ENCODE measurements at regions not wholly inside any gene's neighbourhood (a gene's known extent, or its start where the extent isn't known, plus 50 kb on each side); places are given as distances from the start of the nearest gene placed in this dataset.

DNA sequence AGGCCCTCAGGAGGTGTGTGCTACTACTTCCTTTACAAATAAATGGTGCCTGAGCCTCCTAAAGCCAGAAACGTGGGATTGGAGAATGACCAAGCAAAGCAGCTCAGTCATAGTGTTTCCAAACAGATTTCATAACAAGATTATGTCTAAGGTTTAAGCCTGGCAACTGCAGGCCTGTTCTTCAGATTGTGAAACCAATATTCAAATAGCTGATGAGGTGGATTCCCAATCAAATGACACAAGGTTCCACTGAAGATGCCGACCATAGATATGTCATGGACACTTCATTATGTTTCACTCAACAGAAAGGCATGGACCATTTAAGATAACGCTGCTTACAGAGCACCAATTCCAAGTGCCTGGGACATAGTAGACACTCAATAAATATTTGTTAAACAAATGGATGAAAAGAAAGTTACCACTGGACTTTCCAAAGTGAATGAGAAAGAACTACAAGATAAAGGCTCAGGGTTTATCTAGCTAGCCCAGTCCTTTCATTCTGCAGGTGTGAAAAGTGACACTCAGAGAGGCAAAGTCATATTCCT lies 189.5 kb downstream of the ACTL7B start:
- intact Hi-C loops (cut with DNase I), result no loop called here
- ATAC-seq (peak; percentile 83), DNase-seq (ENCODE audit: low spot score) (no peak)

DNA sequence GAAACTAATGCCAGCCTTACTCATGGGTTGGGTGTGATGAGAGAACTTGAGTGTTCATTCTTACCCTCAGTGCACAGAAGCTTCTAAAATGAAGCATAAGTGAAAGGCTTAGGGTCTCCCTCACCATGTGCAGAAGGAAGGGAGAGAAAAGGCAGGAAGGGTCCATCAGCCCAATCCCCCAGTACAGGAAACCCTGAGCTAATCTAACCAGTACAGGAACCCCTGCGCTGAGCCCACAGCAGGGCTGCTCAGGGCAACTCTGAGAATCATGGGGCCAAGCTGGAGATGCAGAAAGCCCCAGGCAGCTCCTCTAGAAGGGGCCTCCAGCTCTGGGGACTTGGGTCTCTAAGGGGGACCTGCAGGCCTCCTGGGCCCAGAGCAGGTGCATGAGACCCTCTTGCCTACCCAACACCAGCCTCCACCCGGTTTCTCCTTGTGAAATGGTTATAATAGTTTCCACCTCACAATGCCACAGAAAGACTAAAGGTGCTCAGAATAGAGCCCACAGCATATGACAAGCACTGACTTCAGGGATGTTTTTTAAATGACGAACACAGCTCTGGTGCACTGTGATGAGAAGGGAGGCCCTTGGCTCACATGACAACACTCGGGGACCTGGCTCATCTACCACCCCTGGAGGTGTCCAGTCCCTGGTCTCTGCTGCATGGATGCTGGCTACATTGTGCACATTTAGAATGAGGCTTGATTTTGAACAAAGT lies 190.1 kb downstream of the ACTL7B start:
- ATAC-seq (peak; percentile 27), DNase-seq (ENCODE audit: low spot score) (no peak)
- intact Hi-C loops (cut with DNase I), result no loop called here

- ATAC-seq (no peak), DNase-seq (ENCODE audit: low spot score) (no peak)
- intact Hi-C loops (cut with DNase I), result no loop called here
Observed at GRCh38 chr9:108664309-108665255, 191.2 kb downstream of the ACTL7B start.

DNA sequence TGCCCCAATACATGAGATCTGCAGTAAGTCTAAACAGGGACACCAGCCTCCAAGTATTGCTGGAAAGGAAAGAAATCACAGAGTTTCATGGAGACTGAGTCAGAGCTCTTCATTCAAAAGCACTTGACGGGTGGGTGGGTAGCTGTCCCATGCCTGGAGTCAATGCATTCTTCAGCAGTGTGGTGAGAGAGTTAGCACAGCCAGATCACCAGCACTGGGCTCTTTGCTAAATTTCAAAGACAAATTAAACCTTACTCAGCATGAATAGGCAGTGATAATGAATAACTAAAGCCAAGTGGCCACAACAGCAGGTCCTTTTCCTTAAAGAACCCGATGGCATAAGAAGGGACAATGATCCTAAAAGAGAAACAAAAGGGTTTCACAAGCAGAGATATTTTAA lies 192.4 kb downstream of the ACTL7B start:
- intact Hi-C loops (cut with DNase I), result no loop called here
- DNase-seq (ENCODE audit: low spot score), result no peak
- no peak for ATAC-seq

GRCh38 chr9:108662956-108663355 lies 192.8 kb downstream of the ACTL7B start:
- DNase-seq (ENCODE audit: low spot score) (no peak), ATAC-seq (no peak)
- intact Hi-C loops (cut with DNase I), result no loop called here

DNA sequence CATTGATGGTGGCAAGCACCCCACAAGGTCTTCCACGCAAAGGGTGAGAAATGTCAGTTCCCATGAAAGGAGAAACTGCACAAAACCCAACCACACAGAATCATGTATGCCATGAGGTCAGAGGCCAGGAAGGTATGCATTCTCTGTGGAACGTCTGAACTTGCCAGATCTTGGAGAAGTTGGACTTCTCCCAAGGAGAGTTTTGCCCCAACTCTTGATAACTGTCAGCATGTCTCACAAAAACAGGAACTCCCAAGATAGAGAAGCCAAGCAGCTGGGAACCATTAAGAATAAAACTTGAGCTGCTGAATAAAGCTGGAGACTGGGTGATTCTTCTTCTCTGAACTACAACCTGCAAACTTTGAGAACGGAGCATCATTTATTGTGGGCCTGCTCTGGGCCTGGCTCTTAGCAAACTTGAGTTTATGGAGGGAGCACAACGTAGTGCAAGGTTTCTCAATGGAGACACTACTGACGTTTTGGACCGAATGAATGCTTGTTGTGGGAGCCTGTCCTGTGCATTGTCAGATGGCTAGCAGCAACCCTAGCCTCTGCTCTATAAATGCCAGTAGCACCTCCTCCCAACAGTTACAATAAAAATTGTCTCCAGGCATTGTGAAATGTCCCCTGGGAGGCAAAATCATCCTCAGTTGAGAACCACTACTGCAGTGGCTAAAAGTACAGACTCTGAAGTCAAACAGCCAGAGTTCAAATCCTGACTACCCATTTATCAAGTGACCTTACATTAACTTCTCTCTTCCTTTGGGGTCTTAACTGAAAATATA lies 193.5 kb downstream of the ACTL7B start:
- DNase-seq (ENCODE audit: low spot score) (no peak), ATAC-seq (no peak)
- intact Hi-C loops (cut with DNase I), result no loop called here

DNA sequence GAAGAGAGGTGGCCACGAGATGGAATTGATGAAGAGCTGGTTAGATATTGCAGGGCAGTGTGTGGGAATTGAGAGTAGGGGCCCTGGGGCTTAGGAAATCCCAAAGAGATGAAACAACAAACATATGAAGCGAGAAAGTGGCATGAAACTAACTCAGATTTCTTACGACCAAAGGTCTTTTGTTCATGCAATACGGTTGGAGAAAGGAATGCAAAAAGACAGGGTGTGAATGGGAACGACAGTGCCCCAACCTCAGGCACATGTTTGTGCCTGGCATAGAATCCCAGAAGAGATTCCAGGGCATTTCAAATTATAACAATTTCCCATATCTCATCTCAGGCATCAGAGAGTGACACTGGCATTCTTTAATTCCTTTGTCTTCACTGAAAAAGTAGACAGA lies 199.2 kb downstream of the ACTL7B start:
- intact Hi-C loops (cut with DNase I), result no loop called here
- ATAC-seq, result no peak
- no peak for DNase-seq (ENCODE audit: low spot score)

GRCh38 chr9:108655818-108656217 lies 200.0 kb downstream of the ACTL7B start:
- ATAC-seq, result peak; percentile 24
- DNase-seq (ENCODE audit: low spot score), result no peak
- intact Hi-C loops (cut with DNase I), result no loop called here

DNA sequence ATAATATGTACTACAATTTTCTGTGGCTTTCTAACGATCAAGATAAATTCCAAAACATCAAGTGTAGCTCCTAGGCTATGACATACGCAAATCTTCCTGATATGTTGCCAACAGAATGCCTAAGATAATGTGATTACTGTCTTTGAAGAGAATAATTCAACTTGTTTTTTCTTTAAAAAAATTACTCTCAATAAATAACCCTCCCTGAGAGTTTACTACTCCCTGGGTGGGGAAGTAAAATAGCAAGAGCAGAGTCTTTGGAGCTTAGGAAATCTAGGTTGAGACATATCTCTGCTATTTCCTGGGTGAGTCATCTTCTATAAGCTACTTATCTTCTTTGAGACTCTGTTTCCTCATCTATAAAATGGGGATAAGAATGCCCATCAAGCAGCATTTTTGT lies 201.2 kb downstream of the ACTL7B start:
- no peak for DNase-seq (ENCODE audit: low spot score)
- intact Hi-C loops (cut with DNase I), result no loop called here
- ATAC-seq, result no peak

- no peak for ATAC-seq
- no peak for DNase-seq (ENCODE audit: low spot score)
- intact Hi-C loops (cut with DNase I), result no loop called here
Observed at GRCh38 chr9:108652851-108653250, 202.9 kb downstream of the ACTL7B start.

DNA sequence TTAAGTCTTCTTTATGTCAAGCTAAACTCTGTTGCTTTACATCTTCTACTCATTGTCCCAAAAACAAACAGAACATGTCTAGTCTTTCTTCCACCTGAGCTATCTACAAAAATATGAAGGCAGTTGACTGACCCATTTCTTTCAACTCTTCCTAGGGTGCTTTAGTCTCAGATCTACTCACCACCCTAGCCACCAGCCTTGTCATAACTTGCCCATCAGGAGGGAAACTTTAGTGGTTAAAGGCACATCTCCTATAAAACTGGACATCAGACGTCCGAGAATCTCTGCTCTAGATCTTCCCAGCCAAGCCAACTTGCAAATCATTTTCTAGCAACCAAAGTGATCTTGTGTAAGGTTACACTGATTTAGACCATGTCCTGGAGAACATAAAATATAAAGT lies 205.0 kb downstream of the ACTL7B start:
- no peak for DNase-seq (ENCODE audit: low spot score)
- intact Hi-C loops (cut with DNase I), result no loop called here

DNA sequence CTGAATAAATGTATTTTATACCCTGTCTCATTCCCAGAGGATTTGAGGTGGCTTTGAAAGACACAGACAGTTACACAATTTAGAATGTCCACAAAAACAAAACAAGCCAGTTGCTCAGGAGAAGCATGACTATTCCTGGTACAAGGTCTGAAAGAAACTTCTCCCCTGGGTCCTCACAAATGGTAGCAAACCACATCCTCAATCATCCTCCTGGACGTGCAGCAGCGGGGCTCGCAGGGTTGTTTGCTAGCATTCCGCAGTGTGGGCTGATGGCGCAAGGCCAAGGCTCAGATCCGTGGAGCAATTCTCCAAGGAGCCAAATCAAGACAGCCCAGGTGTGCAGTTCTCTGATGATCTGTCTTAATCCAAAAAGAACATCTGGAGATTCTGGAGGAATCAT lies 210.3 kb downstream of the ACTL7B start:
- DNase-seq (ENCODE audit: low spot score), result peak; percentile 65
- peak; percentile 80 for ATAC-seq
- intact Hi-C loops (cut with DNase I), result no loop called here

More for the DNA sequence above, 205.0 kb downstream of the ACTL7B start:
- no peak for ATAC-seq

GRCh38 chr9:108643731-108644510 lies 211.9 kb downstream of the ACTL7B start:
- ATAC-seq (no peak), DNase-seq (ENCODE audit: low spot score) (no peak)
- intact Hi-C loops (cut with DNase I), result no loop called here

DNA sequence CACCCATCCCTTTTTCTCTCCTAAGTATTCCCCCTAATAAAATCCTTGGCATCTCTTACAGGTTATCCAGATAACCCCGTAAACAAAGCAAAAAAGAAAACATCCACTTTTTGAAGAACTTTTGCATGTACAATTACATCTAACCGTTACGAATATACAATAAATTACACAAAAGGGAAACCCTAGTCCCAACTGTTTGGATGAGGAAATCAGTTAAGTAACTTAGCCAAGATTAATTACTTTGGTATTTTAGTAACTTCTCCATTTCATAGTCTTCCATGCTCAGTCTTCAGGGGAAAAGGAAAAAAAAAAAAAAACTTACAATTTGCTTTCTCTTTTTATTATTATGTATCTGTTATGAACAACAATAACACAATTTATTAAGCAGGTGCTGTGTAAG lies 212.9 kb downstream of the ACTL7B start:
- no peak for DNase-seq (ENCODE audit: low spot score)
- ATAC-seq, result no peak
- intact Hi-C loops (cut with DNase I), result no loop called here

DNA sequence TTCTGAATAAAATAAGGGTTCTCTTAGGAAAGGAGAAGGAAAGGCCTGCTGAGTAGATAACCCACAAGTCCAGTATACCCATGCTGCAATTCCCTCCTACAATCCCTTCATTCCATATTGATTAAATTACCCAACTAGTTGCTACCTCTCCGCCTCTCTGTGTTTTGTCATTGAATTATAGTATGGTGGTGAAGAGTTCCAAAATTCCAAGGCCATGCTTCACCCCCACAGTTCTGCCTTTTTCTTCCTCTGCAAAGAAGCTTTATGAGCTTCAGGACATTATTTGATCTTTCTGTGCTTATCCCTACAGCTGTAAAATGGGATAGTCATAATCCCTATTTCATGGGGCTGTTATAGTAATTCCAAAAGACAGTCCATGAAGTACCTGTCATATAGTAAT lies 215.6 kb downstream of the ACTL7B start:
- no peak for ATAC-seq

DNA sequence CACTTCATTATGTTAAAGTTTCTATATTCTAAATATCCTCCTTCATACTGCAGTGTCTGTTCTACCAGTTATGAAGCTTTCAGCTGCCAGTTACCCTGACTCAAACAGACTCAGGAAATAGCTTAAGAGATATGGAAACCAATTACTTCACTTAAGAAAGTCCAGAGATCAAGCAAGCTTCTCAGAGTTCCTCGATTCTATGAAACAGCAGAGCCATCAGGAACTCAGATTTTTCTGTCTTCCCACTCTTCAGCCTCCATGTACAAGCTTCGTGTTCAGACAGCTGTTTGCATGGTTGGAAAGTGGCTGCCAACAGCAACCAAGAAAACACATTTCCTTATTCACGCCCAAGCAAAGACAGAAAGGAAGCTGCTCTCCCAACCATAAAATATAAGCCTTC lies 216.1 kb downstream of the ACTL7B start:
- DNase-seq (ENCODE audit: low spot score) (no peak), ATAC-seq (no peak)
- intact Hi-C loops (cut with DNase I), result no loop called here

More for the DNA sequence above, 215.6 kb downstream of the ACTL7B start:
- intact Hi-C loops (cut with DNase I), result no loop called here
- no peak for DNase-seq (ENCODE audit: low spot score)

DNA sequence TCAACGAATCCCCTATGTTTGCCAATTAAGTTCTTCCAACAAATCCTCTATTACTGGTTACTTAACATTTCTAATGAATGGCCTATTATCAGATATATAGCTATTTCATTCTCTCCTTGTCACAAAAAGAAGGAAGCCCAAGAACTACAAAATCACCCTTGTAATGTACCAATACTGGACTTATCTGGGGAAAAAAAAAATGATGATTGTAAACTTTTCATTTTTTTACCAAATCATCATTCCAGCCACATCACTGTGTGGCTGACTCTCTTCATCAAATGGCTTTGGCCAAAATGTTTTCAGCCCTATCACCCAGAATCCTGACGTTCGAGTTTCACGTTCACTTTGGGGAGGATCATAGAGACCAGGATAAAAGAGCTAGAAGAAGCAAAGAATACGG lies 216.7 kb downstream of the ACTL7B start:
- intact Hi-C loops (cut with DNase I), result no loop called here
- DNase-seq (ENCODE audit: low spot score) (no peak), ATAC-seq (no peak)

GRCh38 chr9:108637340-108637739 lies 218.4 kb downstream of the ACTL7B start:
- ATAC-seq, result no peak
- intact Hi-C loops (cut with DNase I), result no loop called here
- DNase-seq (ENCODE audit: low spot score), result no peak

GRCh38 chr9:108636013-108636412 lies 219.8 kb downstream of the ACTL7B start:
- DNase-seq (ENCODE audit: low spot score), result no peak
- intact Hi-C loops (cut with DNase I), result no loop called here
- ATAC-seq, result no peak
